ENCODE measurements at regions not wholly inside any gene's neighbourhood (a gene's known extent, or its start where the extent isn't known, plus 50 kb on each side); places are given as distances from the start of the nearest gene placed in this dataset.

- DNase-seq (ENCODE audit: low read depth) = no peak
Observed at GRCh38 chr1:199313444-199313843, 674.6 kb downstream of the PTPRC start.

DNA sequence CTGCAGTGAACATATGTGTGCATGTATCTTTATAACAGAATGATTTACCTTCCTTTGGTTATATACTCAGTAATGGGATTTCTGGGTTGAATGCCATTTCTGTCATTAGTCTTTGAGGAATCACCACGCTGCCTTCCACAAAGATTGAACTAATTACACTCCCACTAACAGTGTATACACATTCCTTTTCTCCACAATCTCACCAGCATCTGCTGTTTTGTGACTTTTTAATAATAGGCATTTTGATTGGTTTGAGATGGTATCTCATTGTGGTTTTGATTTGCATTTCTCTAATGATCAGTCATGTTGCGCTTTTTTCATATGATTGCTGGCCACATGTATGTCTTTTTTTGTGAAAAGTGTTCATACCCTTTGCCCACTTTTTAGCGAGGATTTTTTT is 680.5 kb downstream of the PTPRC start:
- no peak for DNase-seq (ENCODE audit: low read depth)

DNA sequence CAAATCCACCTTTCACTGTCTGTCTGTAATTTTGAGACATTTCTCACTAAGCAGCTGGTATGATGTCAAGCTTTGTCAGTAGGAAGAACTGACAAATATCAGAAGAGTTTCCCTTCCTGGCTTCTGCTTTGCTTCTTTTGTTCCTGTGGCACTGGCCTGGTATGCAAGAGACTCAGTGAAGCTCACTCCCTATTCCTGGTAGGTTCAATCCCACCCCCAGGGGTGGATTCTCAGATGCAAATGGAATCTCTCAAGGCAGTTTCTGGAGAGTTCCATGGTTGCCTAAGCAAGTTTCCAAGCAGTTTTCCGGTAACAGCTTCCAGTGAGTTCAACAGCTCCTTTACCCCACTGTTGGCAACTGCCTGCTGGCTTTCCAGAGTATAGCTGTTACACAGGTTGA is 683.4 kb downstream of the PTPRC start:
- no peak for DNase-seq (ENCODE audit: low read depth)

DNA sequence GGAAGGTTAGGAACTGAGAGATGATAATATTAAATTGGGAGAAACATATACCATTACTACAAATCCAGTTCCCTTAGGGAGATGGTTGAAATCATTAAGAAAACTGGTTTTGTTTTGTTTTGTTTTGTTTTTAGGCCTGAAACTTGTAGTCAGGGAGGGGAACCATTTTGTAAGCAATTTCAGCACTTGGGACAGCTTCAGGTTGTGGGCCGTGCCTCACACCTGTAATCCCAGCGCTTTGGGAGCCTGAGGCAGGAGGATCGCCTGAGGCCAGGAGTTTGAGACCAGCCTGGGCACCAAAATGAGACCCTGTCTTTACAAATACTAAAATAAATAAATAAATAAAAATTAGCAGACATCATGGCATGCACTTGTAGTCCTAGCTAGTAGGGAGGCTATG is 694.3 kb upstream of the NR5A2 start:
- no peak for DNase-seq (ENCODE audit: low read depth)

DNA sequence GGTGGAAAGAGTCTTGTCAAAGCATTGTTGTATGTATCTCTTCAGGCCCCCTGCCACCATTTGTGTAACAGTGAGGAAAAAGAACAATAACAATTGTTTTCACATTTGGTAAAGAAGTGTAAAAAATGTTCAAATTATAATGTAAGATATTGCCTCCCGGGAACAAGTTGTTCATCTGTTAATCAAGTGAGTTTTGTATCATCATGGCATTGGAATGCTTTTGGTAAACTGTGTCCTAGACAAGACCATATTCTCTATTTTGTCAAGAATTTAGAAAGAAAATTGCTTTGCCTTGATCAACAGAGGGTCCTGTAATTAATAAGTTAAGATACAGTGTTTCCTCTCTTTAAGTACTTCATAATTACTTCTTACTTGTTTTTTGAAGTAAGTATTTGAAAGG is 692.0 kb upstream of the NR5A2 start:
- no peak for DNase-seq (ENCODE audit: low read depth)

DNA sequence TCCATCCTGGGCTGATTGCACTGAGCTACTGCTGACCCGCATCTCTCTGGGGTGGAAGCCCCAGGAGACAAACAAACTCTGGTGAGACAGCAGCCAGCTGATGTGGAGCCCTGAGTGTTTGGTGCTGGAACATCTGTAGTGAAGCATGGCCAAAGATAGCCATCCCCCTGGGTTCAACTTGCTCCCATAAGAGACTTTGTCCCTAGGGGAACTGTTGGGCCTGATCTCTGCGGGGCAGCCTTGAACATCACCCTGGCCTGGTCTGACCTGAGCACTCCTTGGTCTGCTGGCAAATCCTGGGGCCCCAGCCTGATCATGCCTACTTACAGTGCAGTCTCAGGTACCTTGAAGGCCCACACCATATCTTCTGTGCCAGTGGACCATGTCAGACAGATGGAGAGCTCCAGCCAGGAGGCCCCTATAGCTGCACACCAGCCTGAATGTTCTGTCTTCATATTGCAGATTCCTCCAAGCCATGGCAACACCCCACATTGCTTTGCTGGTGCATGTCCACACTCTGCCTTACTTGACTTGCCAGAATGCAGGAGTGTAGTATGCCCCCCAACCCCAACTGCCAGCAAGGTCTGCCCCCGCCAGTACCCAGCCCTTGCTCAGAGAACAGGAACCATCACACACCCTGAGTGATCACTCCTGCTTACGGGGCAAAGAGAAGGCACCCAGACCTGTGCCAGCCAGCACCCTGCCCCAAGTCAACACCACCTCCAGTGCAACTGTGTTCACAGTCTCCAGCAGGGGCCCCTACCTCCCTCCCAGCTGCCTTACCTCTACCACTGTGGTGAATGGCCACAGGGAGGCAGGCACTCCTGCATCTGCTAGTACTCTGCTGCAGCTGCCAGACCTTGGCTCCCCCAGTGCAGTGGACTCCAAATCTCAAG is 690.5 kb upstream of the NR5A2 start:
- no peak for DNase-seq (ENCODE audit: low read depth)

GRCh38 chr1:199338760-199339159 is 688.8 kb upstream of the NR5A2 start:
- no peak for DNase-seq (ENCODE audit: low read depth)

GRCh38 chr1:199352351-199352750 is 675.2 kb upstream of the NR5A2 start:
- no peak for DNase-seq (ENCODE audit: low read depth)

DNA sequence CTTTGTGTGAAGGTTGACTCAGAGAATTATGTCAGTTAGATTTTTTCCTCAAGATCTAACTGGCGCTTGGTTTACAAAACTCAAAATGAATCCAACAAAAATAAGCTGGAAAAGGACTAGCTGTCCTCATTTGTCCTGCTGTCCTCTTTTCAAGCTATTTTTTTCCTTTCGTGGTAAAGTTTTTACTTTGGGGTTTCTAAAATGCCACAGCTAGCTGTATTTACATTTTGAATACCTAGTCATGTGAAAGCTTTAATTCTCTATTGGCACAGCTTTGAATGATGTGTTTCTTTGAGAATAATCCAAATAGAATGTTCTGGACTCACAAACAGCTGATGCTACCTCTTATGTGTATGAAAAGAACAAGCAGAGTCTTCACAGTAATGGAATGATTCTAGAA is 673.6 kb upstream of the NR5A2 start:
- no peak for DNase-seq (ENCODE audit: low read depth)

- DNase-seq (ENCODE audit: low read depth) = no peak
Observed at GRCh38 chr1:199356561-199356960, 670.9 kb upstream of the NR5A2 start.

DNA sequence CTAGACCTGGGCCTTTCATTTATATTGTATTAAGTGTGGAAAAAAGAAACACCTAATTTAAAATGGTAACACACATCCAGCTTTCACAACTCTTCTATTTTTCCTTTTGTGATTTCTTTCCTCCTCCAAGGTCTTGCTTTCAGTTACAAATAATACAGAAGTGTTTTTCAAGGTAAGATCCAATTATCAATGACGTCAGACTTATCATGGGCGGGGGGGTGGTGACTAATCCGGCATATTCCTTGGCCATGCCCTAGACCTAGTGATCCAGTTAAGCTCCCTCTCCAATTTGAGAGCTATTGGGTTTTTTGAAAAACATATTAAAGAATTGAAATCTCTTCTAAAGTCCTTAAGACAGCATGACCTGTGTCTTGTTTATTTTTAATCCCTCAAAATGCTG is 669.9 kb upstream of the NR5A2 start:
- no peak for DNase-seq (ENCODE audit: low read depth)

DNA sequence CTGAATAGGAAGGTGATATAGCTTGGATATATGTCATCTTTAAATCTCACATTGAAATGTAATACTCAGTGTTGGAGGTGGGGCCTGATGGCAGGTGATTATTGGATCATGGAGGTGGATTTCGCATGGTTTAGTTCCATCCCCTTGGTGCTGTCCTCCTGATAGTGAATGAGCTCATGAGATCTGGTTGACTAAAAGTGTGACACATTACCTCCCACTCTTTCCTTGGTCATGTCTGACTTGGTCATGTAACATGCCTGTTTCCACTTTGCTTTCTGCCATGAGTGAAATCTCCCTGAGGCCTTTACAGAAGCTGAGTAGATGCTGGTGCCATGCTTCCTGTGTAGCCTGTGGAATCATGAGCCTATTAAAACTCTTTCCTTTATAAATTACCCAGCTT is 664.5 kb upstream of the NR5A2 start:
- no peak for DNase-seq (ENCODE audit: low read depth)

DNA sequence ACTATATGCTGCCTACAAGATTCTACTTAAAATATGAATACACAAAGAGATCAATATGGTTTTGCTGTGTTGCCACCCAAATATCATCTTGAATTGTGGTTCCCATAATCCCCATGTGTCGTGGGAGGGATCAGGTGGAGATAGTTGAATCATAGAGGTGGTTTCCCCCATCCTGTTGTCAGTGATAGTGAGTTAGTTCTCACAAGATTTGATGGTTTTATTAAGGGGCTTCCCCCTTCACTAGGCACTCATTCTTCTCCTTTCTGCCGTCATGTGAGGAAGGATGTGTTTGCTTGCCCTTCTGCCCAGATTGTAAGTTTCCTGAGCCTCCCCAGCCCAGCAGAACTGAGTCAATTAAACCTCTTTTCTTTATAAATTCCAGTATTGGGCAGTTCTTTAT is 654.4 kb upstream of the NR5A2 start:
- DNase-seq (ENCODE audit: low read depth) = no peak

DNA sequence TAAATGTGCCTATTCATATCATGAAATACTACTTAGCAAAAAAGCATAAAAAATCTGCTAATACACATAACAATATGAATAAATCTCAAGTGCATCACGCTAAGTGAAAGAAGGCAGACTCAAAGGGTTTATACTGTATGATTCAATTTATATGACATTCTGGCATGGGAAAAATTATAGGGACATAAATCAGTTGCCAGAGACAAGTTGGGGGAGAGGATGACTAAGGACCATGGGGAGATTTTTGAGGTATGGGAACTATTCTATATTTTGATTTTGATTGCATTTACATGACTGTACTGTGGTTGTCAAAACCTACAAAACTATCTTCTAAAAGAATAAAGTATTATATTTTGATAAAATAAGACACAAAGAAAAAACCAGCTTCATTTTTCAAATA is 650.3 kb upstream of the NR5A2 start:
- no peak for DNase-seq (ENCODE audit: low read depth)

- no peak for DNase-seq (ENCODE audit: low read depth)
Observed at GRCh38 chr1:199383793-199384192, 643.7 kb upstream of the NR5A2 start.

GRCh38 chr1:199394856-199395255 is 632.7 kb upstream of the NR5A2 start:
- DNase-seq (ENCODE audit: low read depth) = peak; percentile 4

DNA sequence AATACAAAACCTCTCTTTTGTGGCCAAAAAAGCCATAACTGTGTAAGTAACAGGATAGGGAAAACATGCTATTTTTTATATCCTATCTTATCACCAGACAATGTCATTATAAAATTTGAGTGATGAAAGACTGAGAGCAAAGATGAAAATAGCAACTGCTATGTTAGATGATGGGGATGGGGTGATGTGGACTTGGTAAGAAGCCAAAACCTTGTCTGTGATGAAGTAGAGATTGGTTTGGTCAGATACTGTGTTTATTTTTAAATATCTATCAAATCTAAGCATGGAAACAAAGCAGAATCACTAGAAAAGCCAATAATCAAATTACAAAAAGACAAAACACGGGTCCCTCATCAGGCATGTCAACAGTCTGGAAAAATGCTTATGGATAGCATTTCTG is 631.1 kb upstream of the NR5A2 start:
- no peak for DNase-seq (ENCODE audit: low read depth)

GRCh38 chr1:199399996-199400724 is 627.4 kb upstream of the NR5A2 start:
- DNase-seq (ENCODE audit: low read depth) = no peak

- DNase-seq (ENCODE audit: low read depth) = no peak
Observed at GRCh38 chr1:199403531-199404116, 623.9 kb upstream of the NR5A2 start.

DNA sequence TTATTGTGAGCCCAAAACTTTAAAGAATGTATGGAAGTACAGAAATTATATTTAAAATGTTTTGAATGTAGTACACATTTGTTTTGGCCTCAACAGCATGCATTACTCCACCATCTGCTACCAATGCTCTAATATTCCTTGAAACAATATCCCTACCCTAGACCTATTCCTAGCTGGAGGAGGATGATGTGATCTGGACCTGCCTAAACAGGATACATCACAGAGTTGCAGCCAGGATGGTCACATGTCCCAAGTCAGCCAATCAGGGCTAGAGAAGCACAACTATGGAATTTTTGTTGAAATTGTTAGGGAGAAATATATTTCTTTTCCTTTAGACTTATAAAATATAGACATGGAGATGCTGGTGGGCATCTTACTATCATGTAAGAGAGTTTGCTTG is 623.3 kb upstream of the NR5A2 start:
- DNase-seq (ENCODE audit: low read depth) = no peak

DNA sequence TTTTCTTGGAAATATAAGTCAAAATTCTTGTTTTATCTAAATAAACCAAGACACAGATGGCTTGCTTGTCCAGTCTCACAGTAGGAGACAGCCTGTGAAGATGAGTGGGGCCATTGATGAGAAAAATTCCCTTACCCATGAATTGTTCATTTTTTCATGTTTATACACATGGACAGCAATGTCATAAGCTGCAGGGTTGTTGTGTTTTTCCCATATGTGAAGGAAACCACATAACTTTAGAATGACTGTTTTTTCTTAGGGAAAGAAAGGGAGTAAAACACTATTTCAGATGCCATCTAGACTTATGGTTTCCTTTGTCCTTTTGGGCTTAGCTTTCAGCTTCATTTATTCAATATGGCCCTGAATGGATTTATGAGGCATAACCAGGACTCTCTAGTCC is 622.5 kb upstream of the NR5A2 start:
- no peak for DNase-seq (ENCODE audit: low read depth)

DNA sequence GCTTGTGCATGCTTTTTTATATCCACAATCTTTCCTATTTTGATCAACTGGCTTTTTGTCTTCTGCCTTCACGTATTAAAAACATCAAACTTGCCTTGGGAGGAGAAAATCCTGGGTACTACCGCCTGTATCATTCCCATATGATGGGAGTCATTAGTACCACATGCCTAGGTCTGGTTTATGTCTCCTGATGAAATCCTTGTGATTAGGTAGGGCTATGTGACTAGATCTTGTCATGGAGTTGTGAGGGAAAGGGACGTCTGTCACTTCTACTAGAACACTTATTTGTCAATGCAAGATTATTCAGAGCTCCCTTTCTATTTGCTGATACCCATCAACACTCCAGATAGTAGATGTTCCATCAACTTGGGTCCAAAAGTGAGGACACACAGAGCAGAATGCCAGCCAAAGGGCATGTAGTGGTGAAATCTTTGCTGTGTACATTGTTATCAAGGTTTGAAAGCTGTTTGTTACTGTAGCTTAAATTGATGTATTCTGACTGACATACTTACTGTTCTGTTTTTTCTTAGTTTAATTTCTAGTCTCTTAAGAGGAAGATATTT is 621.8 kb upstream of the NR5A2 start:
- DNase-seq (ENCODE audit: low read depth) = no peak

GRCh38 chr1:199410462-199410861 is 617.0 kb upstream of the NR5A2 start:
- no peak for DNase-seq (ENCODE audit: low read depth)

Measured in Daoy (cell line).